Activated naive CD4-positive, alpha-beta T cell treated with anti-CD3 and anti-CD28 coated beads, Interleukin-2, amount 50 U/mL, for 72 hours (primary cell): ENCODE measurements at regions not wholly inside any gene's neighbourhood (a gene's known extent, or its start where the extent isn't known, plus 50 kb on each side); places are given as distances from the start of the nearest gene placed in this dataset.

Source experiments
- ATAC-seq, 2 donors: fragments of 150-1000 bp; cut with Tn5 transposase; 2 replicates each; pipeline ENCODE4 v1.10.0; 2021; ENCODE audit warnings: mild to moderate bottlenecking in 2 of 2, moderate library complexity in 2 of 2
- DNase-seq, 2 donors: peaks; one replicate each; pipeline ENCODE4 v3.0.0; 2021 to 2022; ENCODE audit warnings: low spot score in 2 of 2
- H3K27ac Mint-ChIP-seq, 2 donors: one replicate each; pipeline ENCODE4 v1.8.0; 2022; ENCODE audit warnings: mild to moderate bottlenecking in 2 of 2, mixed read lengths in 2 of 2
- H3K36me3 Mint-ChIP-seq, 2 donors: one replicate each; pipeline ENCODE4 v1.8.0; 2022; ENCODE audit warnings: mixed read lengths in 2 of 2
- H3K9me3 Mint-ChIP-seq, 2 donors: one replicate each; pipeline ENCODE4 v1.8.0; 2022; ENCODE audit warnings: mixed read lengths in 2 of 2

DNA sequence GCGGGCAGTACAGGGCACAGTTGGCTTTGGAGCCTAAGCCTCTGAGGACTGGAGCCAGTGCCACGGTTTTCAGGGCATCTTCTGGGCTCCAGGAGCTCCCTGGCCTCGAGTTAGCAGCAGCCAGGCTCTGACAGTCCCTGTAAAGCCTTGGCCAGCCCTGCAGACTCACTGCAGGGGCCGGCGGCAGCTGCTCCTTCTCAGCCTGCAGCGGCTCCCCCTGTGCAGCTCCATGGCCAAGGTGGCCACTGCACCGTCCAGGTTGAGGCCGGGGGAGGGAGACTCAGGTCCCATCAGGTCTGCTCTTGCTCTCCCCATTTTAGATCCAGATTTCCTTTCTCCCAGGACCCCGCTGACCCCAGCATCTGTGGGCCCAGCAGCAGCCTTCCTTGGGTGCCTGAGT is 1461.1 kb downstream of the BRD1 start:
- ATAC-seq (no peak), DNase-seq (no peak)
- peak overlapping the region in 1 of 2 donors; percentile 55 for H3K27ac Mint-ChIP-seq
- no peaks in the 10 kb centered on the region for H3K9me3 Mint-ChIP-seq
- no peaks in the 10 kb centered on the region for H3K36me3 Mint-ChIP-seq

DNA sequence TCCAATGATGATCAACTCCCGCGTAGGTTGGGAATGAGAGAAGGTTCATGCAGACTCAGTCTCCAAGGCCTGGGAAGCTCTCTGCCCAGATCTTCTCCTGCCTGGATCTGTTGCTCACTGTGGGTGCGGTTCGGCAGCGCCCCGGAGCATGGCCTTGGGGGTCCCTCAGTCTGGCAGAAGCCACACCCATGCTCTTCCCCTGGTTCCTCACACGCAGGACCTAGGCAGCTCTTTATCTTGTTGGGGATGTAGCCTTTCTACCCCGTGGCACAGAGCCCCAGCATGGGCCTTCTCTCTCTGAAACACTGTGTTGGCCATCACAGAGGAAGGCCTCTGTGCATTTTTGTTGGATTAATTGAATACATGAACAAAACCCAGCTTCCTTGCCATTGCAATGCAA is 1461.6 kb downstream of the BRD1 start:
- H3K9me3 Mint-ChIP-seq = no peaks in the 10 kb centered on the region
- DNase-seq = no peak
- no peaks in the 10 kb centered on the region for H3K36me3 Mint-ChIP-seq
- no peak for ATAC-seq
- H3K27ac Mint-ChIP-seq = no peak overlapping the region

- DNase-seq (no peak), ATAC-seq (no peak)
- Mint-ChIP-seq H3K9me3 (no peaks in the 10 kb centered on the region), H3K27ac (no peak overlapping the region), H3K36me3 (no peaks in the 10 kb centered on the region)
These were observed 1462.3 kb downstream of the BRD1 start for GRCh38 chr22:48365386-48365785.

- no peaks in the 10 kb centered on the region for H3K9me3 Mint-ChIP-seq
- DNase-seq (no peak), ATAC-seq (no peak)
- no peaks in the 10 kb centered on the region for H3K36me3 Mint-ChIP-seq
- no peak overlapping the region for H3K27ac Mint-ChIP-seq
These were observed 1464.8 kb downstream of the BRD1 start for GRCh38 chr22:48362721-48363404.

GRCh38 chr22:48361099-48361639 is 1466.5 kb downstream of the BRD1 start:
- no peak overlapping the region for H3K27ac Mint-ChIP-seq
- no peak for ATAC-seq
- H3K36me3 Mint-ChIP-seq = no peaks in the 10 kb centered on the region
- H3K9me3 Mint-ChIP-seq = no peaks in the 10 kb centered on the region
- DNase-seq = no peak

DNA sequence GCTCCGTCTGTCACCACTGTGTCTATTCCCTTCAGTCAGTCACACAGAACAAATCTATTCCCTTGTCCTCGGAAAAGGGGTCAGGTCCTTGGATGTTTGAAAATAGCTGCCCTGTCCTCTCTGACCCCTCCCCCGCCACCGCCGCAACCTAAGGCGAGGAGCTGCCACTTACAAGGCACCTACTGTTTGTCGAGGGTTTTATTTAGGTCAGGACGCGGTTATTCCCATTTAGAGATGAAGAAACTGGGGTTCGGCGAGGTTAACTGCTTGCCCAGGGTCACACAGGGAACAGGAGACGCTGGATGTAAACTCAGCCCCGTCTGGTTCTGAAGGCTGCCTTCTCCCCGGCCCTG is 1468.1 kb downstream of the BRD1 start:
- ATAC-seq = no peak

GRCh38 chr22:48358886-48359612 is 1468.6 kb downstream of the BRD1 start:
- no peaks in the 10 kb centered on the region for H3K9me3 Mint-ChIP-seq
- no peak overlapping the region for H3K27ac Mint-ChIP-seq
- no peaks in the 10 kb centered on the region for H3K36me3 Mint-ChIP-seq
- no peak for DNase-seq
- no peak for ATAC-seq

More for the DNA sequence above, 1468.1 kb downstream of the BRD1 start:
- H3K27ac Mint-ChIP-seq = no peak overlapping the region
- no peaks in the 10 kb centered on the region for H3K9me3 Mint-ChIP-seq
- H3K36me3 Mint-ChIP-seq = no peaks in the 10 kb centered on the region
- DNase-seq = no peak

DNA sequence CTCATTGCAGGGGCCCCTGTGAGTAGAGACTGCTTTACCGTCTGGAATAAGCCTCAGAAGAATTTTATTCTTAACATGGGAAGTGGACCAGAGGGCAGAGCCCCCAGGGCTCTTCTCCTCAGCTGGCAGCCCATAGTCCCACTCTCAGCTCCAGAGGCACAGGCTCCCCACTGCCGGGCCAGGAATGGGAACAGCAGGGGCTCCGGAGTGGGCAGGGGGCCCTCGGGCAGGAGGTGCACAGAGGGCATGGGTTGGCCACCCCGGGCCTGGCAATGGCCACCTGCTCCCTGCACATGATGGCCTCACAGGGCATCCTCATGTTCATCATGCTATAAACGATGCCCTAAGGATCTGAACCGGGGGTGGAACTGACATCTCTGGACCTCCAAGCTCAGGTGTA is 1469.7 kb downstream of the BRD1 start:
- Mint-ChIP-seq H3K36me3 (no peaks in the 10 kb centered on the region), H3K9me3 (no peaks in the 10 kb centered on the region), H3K27ac (no peak overlapping the region)
- DNase-seq = no peak
- ATAC-seq = no peak

DNA sequence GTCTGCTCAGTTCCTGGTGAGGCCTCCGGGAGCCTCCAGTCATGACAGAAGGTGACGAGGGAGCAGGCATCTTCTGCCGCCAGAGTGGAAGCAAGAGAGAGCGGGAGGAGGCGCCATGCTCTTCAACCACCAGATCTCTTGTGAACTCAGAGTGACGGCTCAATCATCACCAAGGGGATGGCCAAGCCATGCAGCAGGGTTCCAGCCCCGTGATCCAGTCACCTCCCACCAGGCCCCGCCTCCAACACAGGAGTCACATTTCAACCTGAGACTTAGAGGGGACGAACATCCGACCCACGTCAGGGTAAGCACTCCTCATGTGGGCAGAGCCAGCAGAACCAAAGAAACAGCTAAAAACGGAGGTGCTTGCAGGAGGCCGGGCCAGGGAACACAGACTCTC is 1470.5 kb downstream of the BRD1 start:
- ATAC-seq (no peak), DNase-seq (no peak)
- no peaks in the 10 kb centered on the region for H3K36me3 Mint-ChIP-seq
- no peak overlapping the region for H3K27ac Mint-ChIP-seq
- no peaks in the 10 kb centered on the region for H3K9me3 Mint-ChIP-seq

- DNase-seq = no peak
- no peak for ATAC-seq
- no peak overlapping the region for H3K27ac Mint-ChIP-seq
- no peaks in the 10 kb centered on the region for H3K36me3 Mint-ChIP-seq
- H3K9me3 Mint-ChIP-seq = no peaks in the 10 kb centered on the region
These were observed 1470.9 kb downstream of the BRD1 start for GRCh38 chr22:48356731-48357130.

- no peak for DNase-seq
- no peak for ATAC-seq
- H3K9me3 Mint-ChIP-seq = no peaks in the 10 kb centered on the region
These were observed 1473.6 kb downstream of the BRD1 start for GRCh38 chr22:48354096-48354495.

GRCh38 chr22:48353116-48353947 is 1474.3 kb downstream of the BRD1 start:
- H3K27ac Mint-ChIP-seq = no peak overlapping the region
- DNase-seq (no peak), ATAC-seq (no peak)
- H3K9me3 Mint-ChIP-seq = no peaks in the 10 kb centered on the region
- H3K36me3 Mint-ChIP-seq = no peaks in the 10 kb centered on the region

More at GRCh38 chr22:48354096-48354495, 1473.6 kb downstream of the BRD1 start:
- Mint-ChIP-seq H3K27ac (no peak overlapping the region), H3K36me3 (no peaks in the 10 kb centered on the region)

DNA sequence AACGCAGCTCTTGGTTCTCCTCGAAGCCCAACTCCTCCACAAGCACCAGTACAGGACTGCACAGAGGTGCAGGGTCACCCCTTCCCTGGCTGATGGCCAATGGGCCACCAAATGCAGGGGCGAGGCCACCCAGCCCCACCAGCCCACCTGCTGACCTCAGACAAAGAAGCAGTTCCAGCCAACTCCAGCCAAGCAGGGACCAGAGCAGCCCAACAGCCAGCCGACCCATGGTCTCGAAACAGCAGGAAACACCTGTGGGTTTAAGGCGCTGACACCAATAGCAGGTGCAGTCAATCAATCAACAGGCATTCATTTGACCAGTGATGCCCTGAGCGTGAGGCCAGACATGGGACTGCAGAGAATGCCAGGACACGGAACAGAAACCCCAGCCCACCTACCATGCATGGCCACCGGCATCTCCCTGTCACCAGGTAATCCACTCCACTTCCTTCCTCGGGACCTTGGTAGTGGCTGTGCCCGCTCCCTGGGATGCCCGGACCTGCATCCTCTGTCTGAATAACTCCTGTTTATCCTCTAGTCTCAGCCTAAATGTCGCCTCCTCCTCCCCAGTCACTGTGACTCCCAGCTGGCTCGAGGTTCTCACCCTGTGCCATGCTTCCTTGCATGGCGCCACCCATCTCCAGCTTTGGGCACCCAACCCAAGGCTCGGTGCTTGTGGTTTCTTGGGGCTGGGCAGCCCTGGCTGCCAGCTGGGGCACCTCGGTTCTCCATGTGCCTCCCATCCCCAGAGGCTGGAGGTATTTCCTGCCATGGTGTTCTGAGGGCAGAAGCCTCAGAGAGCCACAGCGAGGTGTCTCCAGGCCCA is 1475.4 kb downstream of the BRD1 start:
- H3K27ac Mint-ChIP-seq = no peak overlapping the region
- no peaks in the 10 kb centered on the region for H3K36me3 Mint-ChIP-seq
- no peaks in the 10 kb centered on the region for H3K9me3 Mint-ChIP-seq
- no peak for ATAC-seq
- no peak for DNase-seq

- ATAC-seq = no peak
- Mint-ChIP-seq H3K27ac (no peak overlapping the region), H3K9me3 (no peaks in the 10 kb centered on the region), H3K36me3 (no peaks in the 10 kb centered on the region)
- DNase-seq = no peak
These were observed 1476.1 kb downstream of the BRD1 start for GRCh38 chr22:48351376-48352085.

DNA sequence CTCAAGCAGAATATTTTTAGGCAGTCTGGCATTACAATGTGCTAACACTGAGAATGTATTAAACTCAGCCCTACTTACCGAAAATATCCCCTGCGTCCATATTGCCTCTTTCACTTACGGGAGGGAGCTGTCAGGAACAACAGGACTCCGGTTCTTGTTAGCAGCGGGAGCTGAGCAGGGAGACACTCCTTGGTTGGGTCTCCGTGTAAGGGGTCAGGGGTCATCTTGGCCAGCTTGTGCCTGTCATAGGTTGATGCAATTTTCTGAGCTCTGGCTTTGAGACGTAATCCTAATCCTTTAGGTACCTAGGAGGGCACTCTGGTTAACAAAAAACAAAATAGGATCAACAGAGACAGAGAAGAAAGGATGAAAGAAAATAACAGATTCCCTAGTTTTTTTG is 1477.2 kb downstream of the BRD1 start:
- ATAC-seq = no peak
- DNase-seq = no peak
- H3K27ac Mint-ChIP-seq = no peak overlapping the region
- no peaks in the 10 kb centered on the region for H3K9me3 Mint-ChIP-seq
- H3K36me3 Mint-ChIP-seq = no peaks in the 10 kb centered on the region

GRCh38 chr22:48348855-48349254 is 1478.8 kb downstream of the BRD1 start:
- Mint-ChIP-seq H3K27ac (no peak overlapping the region), H3K36me3 (no peaks in the 10 kb centered on the region), H3K9me3 (no peaks in the 10 kb centered on the region)
- no peak for ATAC-seq
- DNase-seq = no peak
